Suprapubic skin (tissue), 4 donors: ENCODE measurements at regions not wholly inside any gene's neighbourhood (a gene's known extent, or its start where the extent isn't known, plus 50 kb on each side); places are given as distances from the start of the nearest gene placed in this dataset.

Source experiments
- DNase-seq, 2 donors: peaks; one replicate each; pipeline ENCODE4 v3.0.0-alpha.2; 2019; ENCODE audit warnings: low spot score in 2 of 2
- H3K27ac ChIP-seq: fragments of 200-600 bp; sonication (generic); one replicate; pipeline ENCODE4 v1.5.1; 2019
- H3K27me3 ChIP-seq: fragments of 200-600 bp; sonication (generic); one replicate; pipeline ENCODE4 v1.5.1; 2019
- H3K36me3 ChIP-seq: fragments of 200-600 bp; sonication (generic); one replicate; pipeline ENCODE4 v1.5.1; 2019
- H3K4me1 ChIP-seq: fragments of 200-600 bp; sonication (generic); one replicate; pipeline ENCODE4 v1.5.1; 2019
- H3K4me3 ChIP-seq: fragments of 200-600 bp; sonication (generic); one replicate; pipeline ENCODE4 v1.5.1; 2019; ENCODE audit warnings: mild to moderate bottlenecking
- H3K9me3 ChIP-seq: fragments of 200-600 bp; sonication (generic); one replicate; pipeline ENCODE4 v1.5.1; 2019
- CTCF ChIP-seq, 2 donors: fragments of 200-600 bp in 1 of 2; fragments of 450-650 bp in 1 of 2; sonication (generic) in 1 of 2; IDR thresholded peaks; one replicate each; pipeline ENCODE4 v1.5.1; 2016 to 2019; ENCODE audit warnings: antibody characterized with exemption in 2 of 2, mild to moderate bottlenecking in 1 of 2, moderate library complexity in 1 of 2
- EP300 ChIP-seq: sonication (generic); formaldehyde crosslinking; IDR thresholded peaks from one replicate; pipeline ENCODE4 v1.6.1; 2017; ENCODE audit warnings: antibody characterized with exemption
- POLR2A ChIP-seq, 2 donors: fragments of 450-650 bp; IDR thresholded peaks; one replicate each; pipeline ENCODE4 v1.6.1; 2017; ENCODE audit warnings: antibody characterized with exemption in 2 of 2, mild to moderate bottlenecking in 2 of 2, moderate library complexity in 2 of 2
- POLR2AphosphoS5 ChIP-seq, 3 donors: sonication (generic); formaldehyde crosslinking; IDR thresholded peaks; one replicate each; pipeline ENCODE4 v1.6.1; 2017; ENCODE audit warnings: antibody characterized with exemption in 3 of 3
- WGBS: methylation state at CpG from one replicate; pipeline ENCODE4 v1.1.5; 2018; 5-methylcytosine and 5-hydroxymethylcytosine counted together

GRCh38 chr5:5929291-5930020 lies 448.9 kb downstream of the MED10 start:
- Histone ChIP-seq H3K4me1 (no peaks in the 10 kb centered on the region), H3K27ac (no peak overlapping the region), H3K27me3 (peaks cover 4% of the 10 kb centered on the region), H3K9me3 (no peaks in the 10 kb centered on the region), H3K4me3 (no peak overlapping the region), H3K36me3 (no peaks in the 10 kb centered on the region)
- WGBS: 42% methylated on average over 7 of the region's 7 CpGs
- no peak for TF ChIP-seq CTCF (IDR thresholded peaks at IDR 0.05)
- TF ChIP-seq POLR2AphosphoS5 (IDR thresholded peaks at IDR 0.05): no peak
- no peak for TF ChIP-seq POLR2A (IDR thresholded peaks at IDR 0.05)
- no peak for TF ChIP-seq EP300
- no peak for DNase-seq

- WGBS: 93% methylated on average over 3 of the region's 7 CpGs
- no peak for DNase-seq
- TF ChIP-seq EP300: no peak
- no peak for TF ChIP-seq POLR2AphosphoS5 (IDR thresholded peaks at IDR 0.05)
- no peak for TF ChIP-seq POLR2A (IDR thresholded peaks at IDR 0.05)
- no peak for TF ChIP-seq CTCF (IDR thresholded peaks at IDR 0.05)
These were observed 453.2 kb downstream of the MED10 start for GRCh38 chr5:5925191-5925590.

GRCh38 chr5:5919411-5919810 lies 458.9 kb downstream of the MED10 start:
- Histone ChIP-seq H3K36me3 (no peaks in the 10 kb centered on the region), H3K9me3 (no peaks in the 10 kb centered on the region), H3K27me3 (no peaks in the 10 kb centered on the region), H3K4me3 (no peak overlapping the region), H3K4me1 (no peaks in the 10 kb centered on the region), H3K27ac (no peak overlapping the region)
- WGBS: 69% methylated on average over 2 of the region's 2 CpGs
- TF ChIP-seq EP300 (no peak), POLR2A (IDR thresholded peaks at IDR 0.05) (no peak), CTCF (IDR thresholded peaks at IDR 0.05) (no peak), POLR2AphosphoS5 (IDR thresholded peaks at IDR 0.05) (no peak)
- no peak for DNase-seq

More at GRCh38 chr5:5925191-5925590, 453.2 kb downstream of the MED10 start:
- Histone ChIP-seq H3K27ac (no peak overlapping the region), H3K4me3 (no peak overlapping the region), H3K27me3 (peaks cover 4% of the 10 kb centered on the region), H3K4me1 (no peaks in the 10 kb centered on the region), H3K9me3 (no peaks in the 10 kb centered on the region), H3K36me3 (no peaks in the 10 kb centered on the region)

GRCh38 chr5:5906778-5907177 lies 471.6 kb downstream of the MED10 start:
- H3K36me3 ChIP-seq: no peaks in the 10 kb centered on the region
- no peaks in the 10 kb centered on the region for H3K4me1 ChIP-seq
- no peak overlapping the region for H3K4me3 ChIP-seq
- no peak overlapping the region for H3K27ac ChIP-seq
- H3K9me3 ChIP-seq: no peaks in the 10 kb centered on the region
- 91% methylated on average over 3 of the region's 3 CpGs for WGBS
- TF ChIP-seq CTCF (IDR thresholded peaks at IDR 0.05): no peak
- TF ChIP-seq POLR2A (IDR thresholded peaks at IDR 0.05): no peak
- TF ChIP-seq POLR2AphosphoS5 (IDR thresholded peaks at IDR 0.05): no peak
- no peaks in the 10 kb centered on the region for H3K27me3 ChIP-seq
- DNase-seq: no peak

- H3K9me3 ChIP-seq: no peaks in the 10 kb centered on the region
- H3K27ac ChIP-seq: no peak overlapping the region
- TF ChIP-seq POLR2AphosphoS5 (IDR thresholded peaks at IDR 0.05) (no peak), CTCF (IDR thresholded peaks at IDR 0.05) (no peak), EP300 (no peak), POLR2A (IDR thresholded peaks at IDR 0.05) (no peak)
- no peaks in the 10 kb centered on the region for H3K36me3 ChIP-seq
- no peaks in the 10 kb centered on the region for H3K4me1 ChIP-seq
- no peaks in the 10 kb centered on the region for H3K27me3 ChIP-seq
- WGBS: 38% methylated on average over 2 of the region's 2 CpGs
- H3K4me3 ChIP-seq: no peak overlapping the region
- DNase-seq: no peak
These were observed 473.2 kb downstream of the MED10 start for GRCh38 chr5:5905186-5905585.
